HG03066 (cell line): ENCODE measurements at regions not wholly inside any gene's neighbourhood (a gene's known extent, or its start where the extent isn't known, plus 50 kb on each side); places are given as distances from the start of the nearest gene placed in this dataset.
"Not testable (repeated sequence)": the region's sequence is repeated elsewhere in the genome, so short reads cannot be mapped to it uniquely, and the experiment has no call there.

Source experiments
- ATAC-seq: cut with Tn5 transposase; IDR thresholded peaks from one replicate; pipeline ENCODE4 v1.9.1; 2021; ENCODE audit warnings: low read depth; ENCODE audit not compliant: unreplicated experiment

GRCh38 chr3:80676261-80676660 lies 908.5 kb upstream of the ROBO1 start:
- ATAC-seq = no peak

GRCh38 chr3:80675790-80676189 lies 908.0 kb upstream of the ROBO1 start:
- ATAC-seq = no peak

- no peak for ATAC-seq
Measured at GRCh38 chr3:80668600-80669294, 900.9 kb upstream of the ROBO1 start.

GRCh38 chr3:80668100-80668499 lies 900.3 kb upstream of the ROBO1 start:
- ATAC-seq = no peak

- no peak for ATAC-seq
Measured at GRCh38 chr3:80663426-80663825, 895.6 kb upstream of the ROBO1 start.

- no peak for ATAC-seq
Measured at GRCh38 chr3:80655216-80655615, 887.4 kb upstream of the ROBO1 start.

- ATAC-seq = no peak
Measured at GRCh38 chr3:80649170-80649569, 881.4 kb upstream of the ROBO1 start.

GRCh38 chr3:80643421-80643820 lies 875.6 kb upstream of the ROBO1 start:
- ATAC-seq = no peak

GRCh38 chr3:80618295-80619256 lies 850.8 kb upstream of the ROBO1 start:
- ATAC-seq = no peak

- ATAC-seq = no peak
Measured at GRCh38 chr3:80612366-80612765, 844.6 kb upstream of the ROBO1 start.

- ATAC-seq = not testable (repeated sequence)
Measured at GRCh38 chr3:80608072-80608471, 840.3 kb upstream of the ROBO1 start.

- no peak for ATAC-seq
Measured at GRCh38 chr3:80606073-80606472, 838.3 kb upstream of the ROBO1 start.

- no peak for ATAC-seq
Measured at GRCh38 chr3:80601479-80601878, 833.7 kb upstream of the ROBO1 start.

- no peak for ATAC-seq
Measured at GRCh38 chr3:80592792-80593191, 825.0 kb upstream of the ROBO1 start.

GRCh38 chr3:80586338-80586737 lies 818.5 kb upstream of the ROBO1 start:
- ATAC-seq = no peak

GRCh38 chr3:80580146-80580545 lies 812.3 kb upstream of the ROBO1 start:
- no peak for ATAC-seq

- ATAC-seq = no peak
Measured at GRCh38 chr3:80564391-80564790, 796.6 kb upstream of the ROBO1 start.

- ATAC-seq = no peak
Measured at GRCh38 chr3:80559701-80560100, 791.9 kb upstream of the ROBO1 start.

- ATAC-seq = no peak
Measured at GRCh38 chr3:80556763-80557162, 789.0 kb upstream of the ROBO1 start.

GRCh38 chr3:80554304-80554703 lies 786.5 kb upstream of the ROBO1 start:
- ATAC-seq = no peak

GRCh38 chr3:80553211-80553610 lies 785.4 kb upstream of the ROBO1 start:
- no peak for ATAC-seq

- no peak for ATAC-seq
Measured at GRCh38 chr3:80550174-80550573, 782.4 kb upstream of the ROBO1 start.
